GM12875 (cell line): ENCODE measurements at regions not wholly inside any gene's neighbourhood (a gene's known extent, or its start where the extent isn't known, plus 50 kb on each side); places are given as distances from the start of the nearest gene placed in this dataset.

Experiments used
- H3K4me3 ChIP-seq: one replicate; pipeline ENCODE4 v1.5.1; 2011; ENCODE audit warnings: low read depth, low read length, control low read depth
- TF ChIP-seq, protein P1 (sequence below): IDR thresholded peaks from 2 replicates; pipeline ENCODE4 v1.5.1; 2011; ENCODE audit warnings: low read depth, mild to moderate bottlenecking, control low read depth, inconsistent platforms, low read length, moderate library complexity, borderline replicate concordance; ENCODE audit not compliant: insufficient read depth

DNA sequence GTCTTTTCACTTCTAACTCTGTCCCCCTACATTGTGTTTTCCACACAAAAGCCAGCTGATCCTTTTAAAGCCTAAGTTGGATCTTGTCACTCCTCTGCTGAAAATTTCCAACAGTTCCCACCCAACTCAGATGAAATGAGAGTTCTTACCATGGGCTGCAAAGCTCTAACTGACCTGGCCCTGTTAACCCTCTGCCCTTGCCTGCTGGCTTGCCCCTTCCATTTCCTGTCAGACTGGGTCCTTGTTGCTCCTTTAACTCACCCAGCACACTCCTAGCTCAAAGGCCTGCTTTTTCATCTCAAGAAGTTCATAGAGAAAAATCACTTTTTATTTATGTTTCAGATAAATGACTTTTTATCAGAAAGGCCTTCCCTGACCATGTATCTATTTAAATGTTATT is 66.5 kb upstream of the HEY2 start:
- TF ChIP-seq, protein P1, sequence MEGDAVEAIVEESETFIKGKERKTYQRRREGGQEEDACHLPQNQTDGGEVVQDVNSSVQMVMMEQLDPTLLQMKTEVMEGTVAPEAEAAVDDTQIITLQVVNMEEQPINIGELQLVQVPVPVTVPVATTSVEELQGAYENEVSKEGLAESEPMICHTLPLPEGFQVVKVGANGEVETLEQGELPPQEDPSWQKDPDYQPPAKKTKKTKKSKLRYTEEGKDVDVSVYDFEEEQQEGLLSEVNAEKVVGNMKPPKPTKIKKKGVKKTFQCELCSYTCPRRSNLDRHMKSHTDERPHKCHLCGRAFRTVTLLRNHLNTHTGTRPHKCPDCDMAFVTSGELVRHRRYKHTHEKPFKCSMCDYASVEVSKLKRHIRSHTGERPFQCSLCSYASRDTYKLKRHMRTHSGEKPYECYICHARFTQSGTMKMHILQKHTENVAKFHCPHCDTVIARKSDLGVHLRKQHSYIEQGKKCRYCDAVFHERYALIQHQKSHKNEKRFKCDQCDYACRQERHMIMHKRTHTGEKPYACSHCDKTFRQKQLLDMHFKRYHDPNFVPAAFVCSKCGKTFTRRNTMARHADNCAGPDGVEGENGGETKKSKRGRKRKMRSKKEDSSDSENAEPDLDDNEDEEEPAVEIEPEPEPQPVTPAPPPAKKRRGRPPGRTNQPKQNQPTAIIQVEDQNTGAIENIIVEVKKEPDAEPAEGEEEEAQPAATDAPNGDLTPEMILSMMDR = no peak
- H3K4me3 ChIP-seq = no peak overlapping the region

DNA sequence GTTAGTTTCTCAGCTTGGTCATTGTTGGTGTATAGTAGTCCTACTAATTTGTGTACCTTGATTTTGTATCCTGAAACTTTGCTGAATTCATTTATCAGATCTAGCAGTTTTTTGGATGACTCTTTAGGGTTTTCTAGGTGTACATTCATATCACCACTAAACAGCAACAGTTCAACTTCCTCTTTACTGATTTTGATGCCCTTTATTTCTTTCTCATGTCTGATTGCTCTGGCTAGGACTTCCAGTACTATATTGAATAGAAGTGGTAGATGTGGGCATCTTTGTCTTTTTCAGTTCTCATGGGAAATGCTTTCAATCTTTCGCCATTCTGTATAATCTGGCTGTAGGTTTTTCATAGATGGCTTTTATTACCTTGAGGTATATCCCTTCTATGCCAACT is 61.3 kb upstream of the HEY2 start:
- TF ChIP-seq, protein P1 = no peak
- no peak overlapping the region for H3K4me3 ChIP-seq

DNA sequence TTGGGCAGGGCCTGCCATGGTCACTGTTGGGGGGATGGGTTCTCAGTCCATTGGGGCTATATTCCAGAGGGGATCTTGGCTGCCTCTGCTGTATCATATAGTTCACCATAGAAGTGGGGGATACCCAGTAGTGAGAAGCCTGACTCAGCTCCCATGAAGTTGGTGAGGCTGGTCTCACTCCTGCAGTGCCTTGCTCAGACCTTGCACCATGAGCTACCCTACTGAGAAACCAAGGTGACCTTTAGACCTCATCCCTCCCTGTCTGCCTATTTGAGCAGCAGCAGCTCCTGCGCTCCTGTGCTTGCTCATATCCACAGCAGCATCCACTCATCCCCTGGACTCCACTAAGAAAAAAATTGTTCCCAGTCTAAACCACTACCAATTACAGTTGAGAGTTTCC is 56.0 kb upstream of the HEY2 start:
- TF ChIP-seq, protein P1 = no peak
- H3K4me3 ChIP-seq = no peak overlapping the region

DNA sequence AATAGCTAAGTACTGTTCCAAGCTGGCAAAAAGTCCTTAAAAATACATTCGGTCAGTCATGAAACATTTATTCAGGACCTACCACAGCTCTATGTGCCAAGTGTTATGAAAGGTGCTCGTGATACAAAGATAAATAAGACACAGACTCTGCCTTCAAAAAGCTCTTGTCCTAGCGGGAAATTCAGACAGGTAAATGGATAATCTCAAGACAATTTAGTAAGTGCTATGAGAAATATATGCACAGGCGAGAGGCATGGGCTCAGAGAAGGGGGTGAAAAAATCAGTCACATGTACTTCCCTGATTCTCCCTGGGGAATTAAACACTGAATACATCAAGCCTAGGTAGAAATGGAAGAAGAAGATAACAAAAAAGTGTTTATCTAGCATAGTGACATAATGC is 49.8 kb upstream of the HEY2 start:
- TF ChIP-seq, protein P1 = no peak
- no peak overlapping the region for H3K4me3 ChIP-seq
